Left ventricle myocardium inferior (tissue), 1 donor: ENCODE measurements at regions not wholly inside any gene's neighbourhood (a gene's known extent, or its start where the extent isn't known, plus 50 kb on each side); places are given as distances from the start of the nearest gene placed in this dataset.

Experiments used
- DNase-seq: peaks from one replicate; pipeline ENCODE4 v3.0.0-alpha.2; 2020
- H3K27ac ChIP-seq: fragments of 200-600 bp; replicated peaks from 2 replicates; pipeline ENCODE4 v1.8.0; 2021
- H3K27me3 ChIP-seq: fragments of 200-600 bp; 2 replicates; pipeline ENCODE4 v1.8.0; 2021; ENCODE audit warnings: low read depth
- H3K36me3 ChIP-seq: fragments of 200-600 bp; 2 replicates; pipeline ENCODE4 v1.8.0; 2021
- H3K4me1 ChIP-seq: fragments of 200-600 bp; 2 replicates; pipeline ENCODE4 v1.8.0; 2021
- H3K4me3 ChIP-seq: fragments of 200-600 bp; 2 replicates; pipeline ENCODE4 v1.8.0; 2021; ENCODE audit warnings: mild to moderate bottlenecking, moderate library complexity
- H3K9me3 ChIP-seq: fragments of 200-600 bp; replicated peaks from 2 replicates; pipeline ENCODE4 v1.8.0; 2021
- intact Hi-C: fragments of 100-400 bp; cut with micrococcal nuclease; formaldehyde crosslinking; loops from one replicate; pipeline ENCODE4 v1.11.0; 2022
- TF ChIP-seq, protein P1 (sequence below): fragments of 200-600 bp; IDR thresholded peaks from 2 replicates; pipeline ENCODE4 v1.8.0; 2021; ENCODE audit warnings: antibody characterized with exemption, mild to moderate bottlenecking, borderline replicate concordance
- donor health status: DM: no; HTN: yes; CAD: no; lungs with severe emphysema.

DNA sequence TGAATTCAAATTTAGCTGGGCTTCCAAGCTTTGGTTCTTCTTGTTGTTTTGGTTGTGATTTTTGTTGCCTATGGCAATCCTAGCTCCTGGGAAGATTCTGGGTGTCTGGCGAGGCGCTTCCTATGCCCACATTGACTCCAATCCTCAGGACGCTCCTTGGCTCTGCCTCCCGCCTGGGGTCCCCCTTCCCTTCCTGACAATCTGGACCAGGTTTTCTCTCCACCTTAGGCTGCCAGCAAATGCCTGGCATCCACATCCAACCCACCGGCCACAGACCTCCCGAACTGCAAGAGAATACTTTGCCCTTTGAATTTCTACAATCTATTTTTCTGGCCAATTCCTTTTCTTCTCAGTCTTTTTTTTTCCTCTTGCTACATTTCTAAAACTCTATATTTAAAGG lies 186.9 kb upstream of the UBL3 start:
- H3K36me3 ChIP-seq, result no peaks in the 10 kb centered on the region
- TF ChIP-seq, protein P1, sequence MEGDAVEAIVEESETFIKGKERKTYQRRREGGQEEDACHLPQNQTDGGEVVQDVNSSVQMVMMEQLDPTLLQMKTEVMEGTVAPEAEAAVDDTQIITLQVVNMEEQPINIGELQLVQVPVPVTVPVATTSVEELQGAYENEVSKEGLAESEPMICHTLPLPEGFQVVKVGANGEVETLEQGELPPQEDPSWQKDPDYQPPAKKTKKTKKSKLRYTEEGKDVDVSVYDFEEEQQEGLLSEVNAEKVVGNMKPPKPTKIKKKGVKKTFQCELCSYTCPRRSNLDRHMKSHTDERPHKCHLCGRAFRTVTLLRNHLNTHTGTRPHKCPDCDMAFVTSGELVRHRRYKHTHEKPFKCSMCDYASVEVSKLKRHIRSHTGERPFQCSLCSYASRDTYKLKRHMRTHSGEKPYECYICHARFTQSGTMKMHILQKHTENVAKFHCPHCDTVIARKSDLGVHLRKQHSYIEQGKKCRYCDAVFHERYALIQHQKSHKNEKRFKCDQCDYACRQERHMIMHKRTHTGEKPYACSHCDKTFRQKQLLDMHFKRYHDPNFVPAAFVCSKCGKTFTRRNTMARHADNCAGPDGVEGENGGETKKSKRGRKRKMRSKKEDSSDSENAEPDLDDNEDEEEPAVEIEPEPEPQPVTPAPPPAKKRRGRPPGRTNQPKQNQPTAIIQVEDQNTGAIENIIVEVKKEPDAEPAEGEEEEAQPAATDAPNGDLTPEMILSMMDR, result no peak
- no peak overlapping the region for H3K4me3 ChIP-seq
- no peaks in the 10 kb centered on the region for H3K9me3 ChIP-seq
- no peak overlapping the region for H3K27ac ChIP-seq
- H3K4me1 ChIP-seq, result peaks cover 11% of the 10 kb centered on the region
- H3K27me3 ChIP-seq, result peaks cover 69% of the 10 kb centered on the region
- intact Hi-C loops, result no loop called here
- no peak for DNase-seq

DNA sequence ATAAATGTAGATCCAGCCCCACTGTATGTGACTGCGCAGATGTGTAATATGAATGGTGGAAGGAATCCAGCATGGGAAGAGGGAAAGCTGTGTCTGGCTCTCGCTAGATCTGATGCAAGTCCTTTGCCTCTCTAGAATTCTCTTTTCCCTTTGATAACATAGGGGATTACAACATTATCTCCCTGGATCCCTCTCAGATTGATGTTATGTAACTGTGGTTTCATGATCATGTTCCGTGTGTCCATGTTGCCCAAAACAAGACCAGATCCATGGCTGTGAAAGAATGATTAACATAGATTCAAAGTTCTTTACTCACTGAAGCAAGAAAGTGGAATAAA lies 184.0 kb upstream of the UBL3 start:
- H3K36me3 ChIP-seq, result no peaks in the 10 kb centered on the region
- no peak for DNase-seq
- H3K4me1 ChIP-seq, result peaks cover 11% of the 10 kb centered on the region
- no peak overlapping the region for H3K27ac ChIP-seq
- TF ChIP-seq, protein P1, result no peak
- intact Hi-C loops, result no loop called here
- peaks cover 52% of the 10 kb centered on the region for H3K27me3 ChIP-seq
- no peak overlapping the region for H3K4me3 ChIP-seq
- H3K9me3 ChIP-seq, result no peaks in the 10 kb centered on the region

DNA sequence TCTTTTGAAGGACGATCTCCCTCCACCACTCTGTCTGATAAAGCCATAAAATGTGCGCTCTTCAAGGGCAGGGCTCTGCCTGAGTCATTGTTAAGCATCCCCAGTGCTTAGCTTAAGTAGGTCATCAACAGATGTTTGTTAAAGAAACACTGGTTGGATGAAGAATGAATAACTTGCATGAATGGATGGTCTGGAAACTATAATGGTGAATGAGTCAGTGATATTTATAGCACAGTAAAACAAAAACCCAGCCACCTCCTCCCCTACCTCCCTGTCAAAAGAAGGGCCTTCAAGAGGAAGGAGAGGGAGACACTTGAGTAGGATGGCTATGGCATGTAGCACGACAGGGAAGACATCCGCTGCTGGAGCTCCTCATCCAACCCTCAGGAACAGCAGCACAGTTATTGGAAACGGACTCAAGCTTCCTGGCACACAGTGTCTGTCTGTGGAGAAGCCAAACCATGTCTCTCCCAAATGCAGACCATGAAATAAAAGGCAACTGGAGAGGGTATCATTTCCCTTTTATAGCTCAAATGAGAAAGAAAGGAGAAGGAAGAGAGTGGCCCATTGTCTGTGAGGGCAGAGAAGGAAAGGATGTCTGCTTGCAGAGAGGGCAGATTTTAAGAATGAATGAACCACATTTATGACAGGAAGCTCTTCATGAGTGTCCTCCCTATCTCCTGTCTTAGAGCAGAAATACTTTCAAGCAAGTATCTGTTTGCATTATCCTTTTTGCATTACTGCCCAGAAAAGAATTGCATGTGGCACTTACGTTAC lies 183.5 kb upstream of the UBL3 start:
- intact Hi-C loops, result no loop called here
- Histone ChIP-seq H3K4me1 (peaks cover 11% of the 10 kb centered on the region), H3K4me3 (no peak overlapping the region), H3K9me3 (no peaks in the 10 kb centered on the region), H3K36me3 (no peaks in the 10 kb centered on the region), H3K27me3 (peaks cover 46% of the 10 kb centered on the region), H3K27ac (no peak overlapping the region)
- TF ChIP-seq, protein P1, result no peak
- DNase-seq, result no peak

DNA sequence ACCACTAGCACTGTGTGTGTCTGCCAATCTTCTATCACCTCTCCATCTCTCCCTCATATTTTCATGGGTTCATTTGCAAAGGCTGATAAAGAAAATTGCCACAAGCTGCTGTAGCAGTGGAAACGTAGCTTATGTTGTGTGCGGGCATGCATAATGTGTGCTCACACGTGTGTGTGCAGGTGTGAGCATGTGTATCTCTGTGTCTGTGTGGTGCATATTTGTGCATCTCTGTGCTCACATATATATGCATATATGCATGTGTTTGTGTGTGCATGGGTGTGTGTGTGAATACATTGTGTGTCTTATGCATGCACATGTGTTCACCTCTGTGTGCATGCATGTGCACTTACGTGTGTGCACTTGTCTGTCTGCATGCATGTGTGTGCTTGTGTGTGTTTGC lies 181.8 kb upstream of the UBL3 start:
- H3K4me1 ChIP-seq, result peaks cover 11% of the 10 kb centered on the region
- TF ChIP-seq, protein P1, result no peak
- H3K36me3 ChIP-seq, result no peaks in the 10 kb centered on the region
- no peak overlapping the region for H3K27ac ChIP-seq
- intact Hi-C loops, result no loop called here
- peaks cover 30% of the 10 kb centered on the region for H3K27me3 ChIP-seq
- H3K9me3 ChIP-seq, result no peaks in the 10 kb centered on the region
- DNase-seq, result no peak
- no peak overlapping the region for H3K4me3 ChIP-seq

DNA sequence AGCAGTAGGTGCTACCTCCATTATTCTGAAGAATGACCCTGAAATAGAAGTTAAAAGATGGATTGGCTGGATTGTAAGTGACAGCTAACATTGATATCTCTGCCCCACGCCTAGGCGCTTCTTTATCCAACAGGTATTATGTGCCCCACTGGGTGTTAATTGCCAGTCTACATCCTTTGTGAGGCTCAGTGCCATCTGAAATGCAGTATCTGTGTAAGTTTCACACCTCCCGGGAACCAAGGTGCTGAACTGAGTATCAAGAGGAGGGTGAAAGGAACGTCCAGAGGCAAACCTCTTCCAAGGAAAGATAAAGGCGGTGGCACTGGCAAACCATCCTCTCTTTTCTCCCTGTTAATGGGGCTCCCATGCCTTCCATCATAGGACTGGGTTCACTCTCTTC lies 181.1 kb upstream of the UBL3 start:
- DNase-seq, result no peak
- intact Hi-C loops, result no loop called here
- Histone ChIP-seq H3K27me3 (peaks cover 23% of the 10 kb centered on the region), H3K9me3 (no peaks in the 10 kb centered on the region), H3K36me3 (no peaks in the 10 kb centered on the region), H3K4me3 (no peak overlapping the region), H3K4me1 (peaks cover 11% of the 10 kb centered on the region), H3K27ac (no peak overlapping the region)
- TF ChIP-seq, protein P1, result no peak
